Pancreas (tissue), 10 donors: ENCODE measurements at regions not wholly inside any gene's neighbourhood (a gene's known extent, or its start where the extent isn't known, plus 50 kb on each side); places are given as distances from the start of the nearest gene placed in this dataset.
A peak's percentile ranks its signal among the peaks of the same experiment; 100 is the strongest.

Experiments used
- ATAC-seq, 4 donors: fragments of 200-7000 bp; cut with Tn5 transposase; one replicate each; pipeline versions ENCODE4 v1.8.0 to v1.9.1; 2020; ENCODE audit warnings: mild to moderate bottlenecking in 4 of 4, moderate library complexity in 4 of 4
- DNase-seq, 6 donors: peaks; one replicate each; pipeline ENCODE4 v3.0.0-alpha.2; 2020
- FAIRE-seq: peaks from 2 replicates; lab custom pipeline; 2012; peaks lifted over from hg19 to GRCh38; lab: Jason Lieb, UNC
- H3K27ac ChIP-seq, 4 donors: fragments of 200-600 bp; sonication (generic); 1 replicate in 3 of 4; 2 replicates in 1 of 4; pipeline versions ENCODE4 v1.5.0 to v1.8.0; 2020
- H3K27me3 ChIP-seq, 4 donors: fragments of 200-600 bp; one replicate each; pipeline ENCODE4 v1.8.0; 2021
- H3K36me3 ChIP-seq, 3 donors: fragments of 200-600 bp; sonication (generic) in 1 of 3; one replicate each; pipeline versions ENCODE4 v1.5.0 to v1.8.0; 2020 to 2021
- H3K4me1 ChIP-seq, 3 donors: fragments of 200-600 bp; one replicate each; pipeline ENCODE4 v1.8.0; 2021
- H3K4me3 ChIP-seq, 4 donors: fragments of 200-600 bp; sonication (generic) in 2 of 4; one replicate each; pipeline versions ENCODE4 v1.5.0 to v1.8.0; 2020 to 2021
- H3K9me3 ChIP-seq, 4 donors: fragments of 200-600 bp; one replicate each; pipeline ENCODE4 v1.8.0; 2021
- WGBS, 2 donors: extraction: QIAGEN DNeasy Blood & Tissue Kit; methylation state at CpG; one replicate each; pipeline ENCODE4 v1.1.7; 2013; 5-methylcytosine and 5-hydroxymethylcytosine counted together
- intact Hi-C, 3 donors: fragments of 100-400 bp; cut with DNase I; formaldehyde crosslinking; loops; one replicate each; pipeline versions ENCODE4 v1.11.1 to v1.14.2; 2022
- TF ChIP-seq, protein P1 (sequence below), 4 donors: fragments of 200-600 bp; sonication (generic) in 3 of 4; IDR thresholded peaks; one replicate each; pipeline versions ENCODE4 v1.5.0 to v1.8.0; 2021; ENCODE audit warnings: antibody characterized with exemption in 4 of 4
- donor health status: healthy with polysubstance abuse.
- donor health status: DM: no; HTN: no; CAD: no; lungs with moderate emphysema.
- donor health status: DM: no; HTN: no; CAD: no.
- donor health status: control.
- donor health status: control.
- donor health status: Bipolar disorder and iron deficiency.
- donor health status: DM: yes; HTN: yes; CAD: no.
- donor health status: DM: no; HTN: no; CAD: no.
- donor health status: DM: no; HTN: no; CAD: no.
- donor health status: DM: yes; HTN: yes; CAD: no.

GRCh38 chr9:13380903-13381302, 101.4 kb upstream of the MPDZ start:
- no peaks in the 10 kb centered on the region for H3K9me3 ChIP-seq
- FAIRE-seq, result no peak
- no peak overlapping the region for H3K4me3 ChIP-seq
- H3K27me3 ChIP-seq, result no peaks in the 10 kb centered on the region
- intact Hi-C loops, result no loop called here
- ATAC-seq, result peak; percentile 60 to 92 (median 88)
- TF ChIP-seq, protein P1, sequence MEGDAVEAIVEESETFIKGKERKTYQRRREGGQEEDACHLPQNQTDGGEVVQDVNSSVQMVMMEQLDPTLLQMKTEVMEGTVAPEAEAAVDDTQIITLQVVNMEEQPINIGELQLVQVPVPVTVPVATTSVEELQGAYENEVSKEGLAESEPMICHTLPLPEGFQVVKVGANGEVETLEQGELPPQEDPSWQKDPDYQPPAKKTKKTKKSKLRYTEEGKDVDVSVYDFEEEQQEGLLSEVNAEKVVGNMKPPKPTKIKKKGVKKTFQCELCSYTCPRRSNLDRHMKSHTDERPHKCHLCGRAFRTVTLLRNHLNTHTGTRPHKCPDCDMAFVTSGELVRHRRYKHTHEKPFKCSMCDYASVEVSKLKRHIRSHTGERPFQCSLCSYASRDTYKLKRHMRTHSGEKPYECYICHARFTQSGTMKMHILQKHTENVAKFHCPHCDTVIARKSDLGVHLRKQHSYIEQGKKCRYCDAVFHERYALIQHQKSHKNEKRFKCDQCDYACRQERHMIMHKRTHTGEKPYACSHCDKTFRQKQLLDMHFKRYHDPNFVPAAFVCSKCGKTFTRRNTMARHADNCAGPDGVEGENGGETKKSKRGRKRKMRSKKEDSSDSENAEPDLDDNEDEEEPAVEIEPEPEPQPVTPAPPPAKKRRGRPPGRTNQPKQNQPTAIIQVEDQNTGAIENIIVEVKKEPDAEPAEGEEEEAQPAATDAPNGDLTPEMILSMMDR (IDR thresholded peaks at IDR 0.05), result no peak
- no peaks in the 10 kb centered on the region for H3K36me3 ChIP-seq
- no peaks in the 10 kb centered on the region for H3K4me1 ChIP-seq
- peak in 4 of 6 donors; percentile 34 to 59 (median 44) for DNase-seq
- WGBS, 2 donors, result 38 to 42% methylated on average over 3 of the region's 3 CpGs
- no peak overlapping the region for H3K27ac ChIP-seq

DNA sequence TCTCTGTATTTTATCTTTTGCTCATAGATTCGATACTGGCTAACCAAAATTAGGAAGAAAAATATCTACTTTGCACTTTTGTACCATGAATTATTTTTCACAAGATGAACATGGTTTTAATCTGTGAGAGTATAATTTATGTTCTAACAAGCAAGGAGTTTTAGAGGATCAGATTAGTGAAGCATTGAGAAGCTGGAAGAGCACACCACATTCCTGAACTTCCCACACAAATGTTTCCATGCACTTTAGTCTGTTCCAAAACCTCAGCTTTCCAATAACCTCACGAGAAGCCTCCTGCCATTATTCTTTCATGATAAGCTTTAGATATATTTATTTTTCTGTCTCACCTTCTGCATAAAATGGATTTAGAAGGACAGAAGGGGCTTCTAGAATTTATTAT, 98.7 kb upstream of the MPDZ start:
- no peaks in the 10 kb centered on the region for H3K9me3 ChIP-seq
- no peak overlapping the region for H3K27ac ChIP-seq
- DNase-seq (no peak), FAIRE-seq (no peak), ATAC-seq (no peak)
- H3K4me1 ChIP-seq, result no peaks in the 10 kb centered on the region
- H3K36me3 ChIP-seq, result no peaks in the 10 kb centered on the region
- intact Hi-C loops, result no loop called here
- H3K4me3 ChIP-seq, result no peak overlapping the region
- TF ChIP-seq, protein P1 (IDR thresholded peaks at IDR 0.05), result no peak
- WGBS, 2 donors, result 45 to 54% methylated on average over 2 of the region's 2 CpGs
- H3K27me3 ChIP-seq, result no peaks in the 10 kb centered on the region

GRCh38 chr9:13377171-13377925, 97.9 kb upstream of the MPDZ start:
- H3K27ac ChIP-seq, result no peak overlapping the region
- ATAC-seq, result no peak
- H3K4me3 ChIP-seq, result no peak overlapping the region
- WGBS, 2 donors, result 36 to 42% methylated on average over 3 of the region's 3 CpGs
- FAIRE-seq, result no peak
- DNase-seq, result no peak
- H3K9me3 ChIP-seq, result no peaks in the 10 kb centered on the region
- no peaks in the 10 kb centered on the region for H3K27me3 ChIP-seq
- intact Hi-C loops, result no loop called here
- no peaks in the 10 kb centered on the region for H3K4me1 ChIP-seq
- TF ChIP-seq, protein P1 (IDR thresholded peaks at IDR 0.05), result no peak
- no peaks in the 10 kb centered on the region for H3K36me3 ChIP-seq

DNA sequence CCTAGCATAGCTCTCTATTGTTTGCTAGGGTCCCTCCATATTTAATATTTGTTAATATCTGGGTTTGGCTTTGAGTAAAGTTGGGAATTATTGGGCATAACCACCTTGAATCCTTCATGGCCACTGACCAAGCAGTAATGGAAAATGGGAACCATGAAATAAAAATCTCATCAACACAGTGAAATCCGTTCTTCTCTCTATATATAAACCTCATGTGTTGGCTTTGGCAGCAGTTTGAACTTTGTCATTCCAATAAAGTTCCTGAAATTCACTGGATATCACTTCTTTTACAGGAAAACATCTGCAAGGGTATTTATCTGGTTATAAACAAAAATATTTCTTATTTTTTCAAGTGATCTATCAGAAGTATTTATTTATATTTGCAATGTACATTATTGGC, 93.0 kb upstream of the MPDZ start:
- Histone ChIP-seq H3K27ac (no peak overlapping the region), H3K36me3 (no peaks in the 10 kb centered on the region), H3K9me3 (no peaks in the 10 kb centered on the region), H3K4me3 (no peak overlapping the region), H3K4me1 (no peaks in the 10 kb centered on the region), H3K27me3 (peaks cover 0 to 8% (median 0%) of the 10 kb centered on the region in 4 donors)
- TF ChIP-seq, protein P1 (IDR thresholded peaks at IDR 0.05), result no peak
- WGBS, 2 donors, result 39 to 43% methylated on average over 1 of the region's 1 CpG
- no peak for ATAC-seq
- intact Hi-C loops, result no loop called here
- DNase-seq, result no peak
- no peak for FAIRE-seq

- Histone ChIP-seq H3K27me3 (peaks cover 0 to 8% (median 0%) of the 10 kb centered on the region in 4 donors), H3K36me3 (no peaks in the 10 kb centered on the region), H3K9me3 (no peaks in the 10 kb centered on the region), H3K4me3 (no peak overlapping the region), H3K27ac (no peak overlapping the region), H3K4me1 (no peaks in the 10 kb centered on the region)
- FAIRE-seq (no peak), ATAC-seq (no peak), DNase-seq (no peak)
- TF ChIP-seq, protein P1 (IDR thresholded peaks at IDR 0.05), result no peak
- 52 to 63% methylated on average over 4 of the region's 4 CpGs for WGBS, 2 donors
- intact Hi-C loops, result no loop called here
These were observed 89.9 kb upstream of the MPDZ start for GRCh38 chr9:13369431-13369830.
